Cerebellar nuclear complex (tissue), 1 donor: ENCODE measurements at regions not wholly inside any gene's neighbourhood (a gene's known extent, or its start where the extent isn't known, plus 50 kb on each side); places are given as distances from the start of the nearest gene placed in this dataset.
A peak's percentile ranks its signal among the peaks of the same experiment; 100 is the strongest.

ENCODE experiments used
- DNase-seq, 2 experiments: peaks; one replicate each; lab custom pipeline; 2025; lab: John Stamatoyannopoulos, UW

- DNase-seq, result no peak
These were observed 184.5 kb downstream of the CCT6B start for GRCh38 chr17:34776456-34777443.

GRCh38 chr17:34773036-34773435, 188.2 kb downstream of the CCT6B start:
- DNase-seq, result no peak

DNA sequence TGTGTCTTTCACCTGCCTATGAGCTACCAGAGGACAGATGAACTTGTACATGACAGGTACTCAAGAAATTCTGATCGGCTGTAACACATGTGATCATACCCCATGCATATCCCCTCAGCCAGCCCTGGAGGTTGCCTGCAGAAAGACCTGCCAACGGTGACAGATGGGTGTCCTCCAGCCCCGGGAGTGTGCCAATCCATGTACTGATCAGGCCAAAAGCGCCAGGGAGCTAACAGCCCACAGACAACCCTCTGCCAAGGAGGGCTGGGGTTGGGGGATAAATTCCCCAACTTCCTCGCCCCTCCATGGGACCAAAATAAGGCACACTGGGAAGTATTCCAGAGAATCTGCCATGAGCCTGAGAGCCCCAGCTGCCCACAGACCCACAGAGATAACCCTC, 189.4 kb downstream of the CCT6B start:
- DNase-seq, result peak; percentile 8 to 36

DNA sequence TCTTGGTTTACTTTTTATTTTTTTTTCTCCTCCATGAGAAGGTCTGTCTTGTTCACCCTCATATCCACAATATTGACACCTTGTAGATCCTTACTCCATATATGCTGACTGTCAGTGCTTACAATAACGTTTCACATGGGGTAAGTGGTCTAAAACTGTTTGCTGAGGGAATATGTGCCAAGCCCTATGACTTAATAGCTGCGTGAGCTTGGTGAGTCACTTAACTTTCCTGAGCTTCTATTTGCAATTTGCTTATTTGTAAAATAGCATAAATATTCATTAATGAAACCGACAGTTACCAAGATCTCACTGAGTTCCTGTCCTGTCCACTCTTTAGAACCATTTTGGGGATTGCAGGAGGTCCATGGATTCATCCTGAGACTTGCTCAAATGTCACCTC, 190.7 kb downstream of the CCT6B start:
- DNase-seq, result no peak

DNA sequence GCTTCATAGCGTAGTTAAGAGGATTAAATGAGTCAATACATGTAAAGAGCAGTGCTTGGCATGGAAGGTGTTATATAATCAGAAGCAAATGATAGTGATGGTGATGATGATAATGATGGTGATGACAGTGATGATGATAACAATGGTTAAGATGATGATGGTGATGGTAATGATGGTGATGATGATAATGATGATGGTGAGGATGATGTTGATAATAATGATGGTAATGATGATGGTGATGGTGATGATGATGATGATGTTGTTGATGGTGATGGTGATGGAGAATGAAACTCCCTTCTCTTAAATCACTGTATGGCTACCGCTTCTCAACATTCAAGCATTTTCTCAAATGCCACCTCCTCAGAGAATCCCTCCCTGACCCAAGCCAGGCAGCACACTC, 190.5 kb downstream of the TMEM132E start:
- no peak for DNase-seq

DNA sequence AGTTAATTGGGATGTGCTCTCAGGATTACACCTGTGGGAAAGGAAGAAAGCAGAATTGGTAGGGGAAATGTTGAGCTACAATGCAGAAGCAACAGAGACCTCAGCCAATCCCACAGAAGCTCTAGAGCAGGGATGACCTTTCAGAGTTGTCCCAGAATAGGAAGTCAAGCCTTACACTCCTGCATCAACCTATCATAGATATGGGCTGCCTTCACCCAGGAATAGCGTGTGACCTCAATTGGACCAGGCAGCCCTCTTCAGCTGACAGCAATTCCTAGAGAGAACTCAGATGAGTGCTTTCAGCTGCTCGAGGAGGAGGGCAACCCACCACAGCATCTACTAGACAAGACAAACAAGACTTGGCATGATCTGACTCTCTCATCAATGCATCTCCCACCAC, 189.7 kb downstream of the TMEM132E start:
- DNase-seq, result no peak

- DNase-seq, result no peak
These were observed 185.9 kb downstream of the TMEM132E start for GRCh38 chr17:34765291-34765690.

- DNase-seq, result no peak
These were observed 185.3 kb downstream of the TMEM132E start for GRCh38 chr17:34764716-34765115.

DNA sequence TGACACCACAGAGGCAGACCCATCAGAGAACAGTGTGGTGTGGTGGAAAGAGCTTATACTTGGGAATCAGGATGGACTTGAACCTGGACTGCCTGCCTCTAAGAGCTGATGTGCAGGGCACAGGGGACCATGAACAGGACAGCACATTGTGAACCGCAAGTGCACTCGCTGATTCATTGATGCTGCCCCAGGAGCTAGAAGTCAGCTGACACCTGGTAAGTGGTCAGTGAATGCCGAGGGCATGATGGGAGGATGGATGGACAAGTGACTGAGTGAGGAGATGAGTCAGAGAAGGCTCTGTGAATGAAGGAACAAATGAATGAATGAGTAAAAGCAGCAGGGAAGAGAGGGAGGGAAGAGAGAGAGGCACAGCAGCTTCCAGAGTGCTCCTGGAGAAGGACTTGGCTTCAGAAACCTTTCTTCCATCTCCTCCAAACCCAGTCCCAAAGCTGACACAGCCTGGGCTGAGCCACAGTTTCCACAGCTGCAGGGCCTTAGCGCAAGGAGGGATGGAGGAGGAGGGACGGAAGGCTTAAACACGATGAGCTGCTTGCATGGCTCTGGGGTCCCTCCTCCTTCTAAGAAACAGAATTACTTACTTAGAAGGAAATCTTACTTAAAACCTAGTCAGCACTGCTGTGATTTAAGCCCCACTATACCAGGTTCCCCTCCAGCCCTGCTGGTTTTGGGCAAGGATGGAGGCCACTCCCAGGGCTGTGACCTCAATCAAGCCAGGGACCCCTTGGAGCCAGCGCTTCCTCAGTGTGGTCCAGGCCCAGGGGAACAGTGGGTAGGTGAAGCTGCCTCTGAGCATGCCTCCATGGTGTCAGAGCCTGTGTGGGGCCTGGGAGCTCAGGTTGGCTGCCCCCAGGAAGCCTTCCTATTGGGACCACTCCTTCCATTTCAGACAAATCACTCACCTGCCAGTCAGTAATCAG, 184.6 kb downstream of the TMEM132E start:
- no peak for DNase-seq

DNA sequence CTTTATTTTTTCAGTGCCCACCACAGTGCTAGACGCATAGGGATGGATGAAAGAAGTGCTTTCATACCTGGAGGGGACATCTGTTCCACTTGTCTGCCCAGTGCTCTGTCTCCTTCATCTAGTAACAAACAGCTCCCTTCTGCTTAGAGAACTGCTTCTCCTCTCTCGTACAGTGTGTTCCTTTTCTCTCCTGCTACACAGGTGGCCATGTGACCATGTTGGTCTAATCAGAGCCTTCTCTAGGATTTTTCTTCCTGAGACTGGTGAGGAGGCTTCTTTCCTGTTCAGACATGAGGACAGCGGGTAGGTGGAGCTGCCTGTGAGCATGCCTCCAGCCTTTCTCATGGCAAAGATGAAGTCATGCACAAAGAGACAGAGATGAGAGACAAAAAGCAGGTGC, 182.7 kb downstream of the TMEM132E start:
- DNase-seq, result no peak

DNA sequence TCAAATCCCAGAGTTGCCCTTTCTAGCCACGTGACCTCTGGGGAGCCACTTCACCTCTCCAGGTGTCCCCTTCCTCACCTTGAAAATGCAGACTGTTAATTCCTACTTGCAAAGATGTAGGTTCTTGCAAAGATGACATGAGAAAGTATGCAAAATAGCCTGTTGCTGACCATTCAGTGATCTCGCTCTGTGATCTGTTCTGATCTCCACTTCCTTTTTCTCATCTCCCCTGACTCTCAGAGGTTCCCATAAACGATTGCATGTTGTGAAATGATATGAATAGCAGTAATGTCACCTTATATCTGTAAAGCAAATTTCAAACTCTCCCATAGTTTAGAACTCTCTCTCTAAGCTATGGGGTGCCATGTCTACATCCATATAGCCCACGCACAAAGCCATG, 182.3 kb downstream of the TMEM132E start:
- DNase-seq, result no peak

- no peak for DNase-seq
These were observed 181.6 kb downstream of the TMEM132E start for GRCh38 chr17:34760931-34761495.

DNA sequence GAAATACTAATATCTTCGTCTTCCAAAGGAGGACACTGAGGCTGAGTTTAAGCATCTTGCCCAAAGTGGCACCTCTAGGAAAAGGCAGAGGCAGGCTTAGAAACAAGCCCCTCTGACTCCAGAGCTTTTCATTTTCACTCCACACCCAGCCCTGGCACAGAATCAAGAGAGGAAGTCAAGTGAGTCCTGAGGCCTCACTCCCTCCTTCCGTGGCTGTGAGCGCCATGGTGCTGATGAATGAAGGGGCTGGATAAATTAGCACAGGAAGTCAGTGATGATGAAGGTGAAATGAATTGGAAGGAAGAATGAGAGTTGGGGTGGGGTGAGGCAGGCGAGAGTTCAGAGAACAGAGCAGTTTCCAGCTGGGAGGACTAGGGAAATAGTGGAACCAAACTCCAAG, 179.3 kb downstream of the TMEM132E start:
- no peak for DNase-seq

DNA sequence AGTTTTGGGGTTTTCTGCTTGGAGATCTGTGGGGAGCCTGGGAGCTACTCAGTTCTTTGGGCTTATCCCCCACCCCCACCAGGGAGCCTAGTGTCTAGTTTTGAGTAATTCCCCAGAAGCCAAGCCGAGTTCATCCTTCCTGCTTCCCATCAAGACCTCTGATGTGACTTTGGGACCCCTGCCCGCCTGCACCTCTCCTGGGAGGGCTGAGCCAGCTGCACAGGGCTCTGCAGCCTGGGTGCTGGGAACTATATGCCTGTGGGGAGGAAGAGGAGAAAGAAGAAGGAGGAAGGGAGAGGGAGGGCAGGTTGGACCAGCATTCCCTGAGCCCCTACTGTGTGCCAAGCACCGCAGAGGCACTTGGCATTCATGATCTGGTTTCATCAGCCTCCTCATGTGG, 178.9 kb downstream of the TMEM132E start:
- DNase-seq, result no peak

GRCh38 chr17:34757611-34758010, 178.2 kb downstream of the TMEM132E start:
- DNase-seq, result no peak

DNA sequence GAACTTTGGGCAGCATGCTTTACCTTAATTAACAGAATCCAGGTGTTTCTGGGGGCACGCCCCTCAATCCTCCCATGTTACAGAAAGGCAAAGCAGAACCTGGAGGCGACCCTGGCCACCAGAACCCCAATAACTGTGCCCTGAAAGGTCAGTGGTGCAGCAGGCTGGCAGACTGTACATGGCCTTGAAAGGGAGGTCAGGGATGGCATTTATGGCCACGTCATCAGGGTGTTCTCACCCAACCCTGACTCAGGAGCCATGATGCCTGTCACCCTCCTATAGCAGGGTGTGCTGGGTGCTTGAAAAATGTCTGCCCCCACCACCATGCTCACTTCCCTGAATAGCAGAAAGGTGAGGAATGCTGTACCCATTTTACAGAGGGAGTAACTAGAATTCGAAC, 177.7 kb downstream of the TMEM132E start:
- no peak for DNase-seq

- DNase-seq, result no peak
These were observed 177.2 kb downstream of the TMEM132E start for GRCh38 chr17:34756637-34757021.

- no peak for DNase-seq
These were observed 176.7 kb downstream of the TMEM132E start for GRCh38 chr17:34755981-34756636.

- DNase-seq, result no peak
These were observed 176.0 kb downstream of the TMEM132E start for GRCh38 chr17:34755371-34755770.

GRCh38 chr17:34750004-34750403, 170.6 kb downstream of the TMEM132E start:
- no peak for DNase-seq

DNA sequence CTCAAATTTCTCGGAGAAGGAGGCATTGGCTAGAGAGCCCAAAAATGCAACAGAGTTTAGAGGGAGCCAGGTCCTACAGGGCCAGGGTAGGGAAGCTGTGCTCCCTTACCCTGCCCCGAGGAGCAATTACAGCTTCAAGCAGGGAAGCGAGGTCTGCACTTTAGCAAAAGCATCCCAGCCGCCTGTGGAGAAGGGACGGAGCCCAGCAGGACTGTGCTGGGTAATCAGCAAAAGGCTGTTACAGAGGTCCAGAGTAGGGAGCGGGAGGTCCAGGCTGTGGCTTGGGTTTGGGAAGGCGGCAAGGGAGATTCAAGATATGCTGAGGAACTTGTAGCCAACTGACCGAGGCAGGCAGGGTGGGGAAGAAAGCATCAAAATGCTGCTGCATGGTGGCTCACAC, 162.6 kb downstream of the TMEM132E start:
- no peak for DNase-seq
